GM18868 (cell line): ENCODE measurements at regions not wholly inside any gene's neighbourhood (a gene's known extent, or its start where the extent isn't known, plus 50 kb on each side); places are given as distances from the start of the nearest gene placed in this dataset.
"Not testable (repeated sequence)": the region's sequence is repeated elsewhere in the genome, so short reads cannot be mapped to it uniquely, and the experiment has no call there.

Experiments
- ATAC-seq: cut with Tn5 transposase; IDR thresholded peaks from one replicate; pipeline ENCODE4 v1.9.1; 2021; ENCODE audit warnings: mild to moderate bottlenecking, moderate library complexity; ENCODE audit not compliant: unreplicated experiment

- ATAC-seq, result no peak
These were observed 281.2 kb upstream of the DEFB112 start for GRCh38 chr6:50330963-50331362.

GRCh38 chr6:50333696-50334095, 284.0 kb upstream of the DEFB112 start:
- no peak for ATAC-seq

GRCh38 chr6:50337532-50338122, 287.9 kb upstream of the DEFB112 start:
- no peak for ATAC-seq

GRCh38 chr6:50353603-50354002, 303.9 kb upstream of the DEFB112 start:
- no peak for ATAC-seq

GRCh38 chr6:50358113-50358512, 308.4 kb upstream of the DEFB112 start:
- ATAC-seq, result no peak

GRCh38 chr6:50361641-50362331, 312.1 kb upstream of the DEFB112 start:
- no peak for ATAC-seq

- ATAC-seq, result no peak
These were observed 313.0 kb upstream of the DEFB112 start for GRCh38 chr6:50362706-50363105.

- ATAC-seq, result no peak
These were observed 320.3 kb upstream of the DEFB112 start for GRCh38 chr6:50369996-50370395.

- no peak for ATAC-seq
These were observed 330.8 kb upstream of the DEFB112 start for GRCh38 chr6:50380406-50381098.

GRCh38 chr6:50381099-50381415, 331.3 kb upstream of the DEFB112 start:
- ATAC-seq, result no peak

- ATAC-seq, result no peak
These were observed 322.9 kb upstream of the TFAP2D start for GRCh38 chr6:50390416-50390815.

GRCh38 chr6:50394139-50394538, 319.2 kb upstream of the TFAP2D start:
- ATAC-seq, result not testable (repeated sequence)

- ATAC-seq, result no peak
These were observed 308.7 kb upstream of the TFAP2D start for GRCh38 chr6:50404643-50405042.

- no peak for ATAC-seq
These were observed 302.7 kb upstream of the TFAP2D start for GRCh38 chr6:50410579-50410978.

- not testable (repeated sequence) for ATAC-seq
These were observed 292.3 kb upstream of the TFAP2D start for GRCh38 chr6:50421041-50421440.

- no peak for ATAC-seq
These were observed 286.1 kb upstream of the TFAP2D start for GRCh38 chr6:50427267-50427666.

- no peak for ATAC-seq
These were observed 275.4 kb upstream of the TFAP2D start for GRCh38 chr6:50437901-50438300.

- no peak for ATAC-seq
These were observed 270.7 kb upstream of the TFAP2D start for GRCh38 chr6:50442531-50443040.

- no peak for ATAC-seq
These were observed 270.2 kb upstream of the TFAP2D start for GRCh38 chr6:50443144-50443543.

- ATAC-seq, result no peak
These were observed 264.2 kb upstream of the TFAP2D start for GRCh38 chr6:50449128-50449527.

GRCh38 chr6:50451826-50452400, 261.4 kb upstream of the TFAP2D start:
- no peak for ATAC-seq

- ATAC-seq, result no peak
These were observed 258.3 kb upstream of the TFAP2D start for GRCh38 chr6:50455029-50455428.
